Activated T-helper 2 cell treated with anti-CD3 and anti-CD28 coated beads, Interferon-gamma antibody, Interleukin-2, Interleukin-4, amounts not matched to agents 10 μg/mL and 5 μg/mL and 100 μg/mL, durations not matched to agents 14 hours and 24 hours and 36 hours (primary cell): ENCODE measurements at regions not wholly inside any gene's neighbourhood (a gene's known extent, or its start where the extent isn't known, plus 50 kb on each side); places are given as distances from the start of the nearest gene placed in this dataset.

Source experiments
- DNase-seq: peaks from one replicate; pipeline ENCODE4 v3.0.0; 2021; ENCODE audit warnings: low spot score
- H3K27ac Mint-ChIP-seq: one replicate; pipeline ENCODE4 v1.8.0; 2021; ENCODE audit warnings: mixed read lengths
- H3K27me3 Mint-ChIP-seq: one replicate; pipeline ENCODE4 v1.8.0; 2021; ENCODE audit warnings: low read depth, mixed read lengths
- H3K36me3 Mint-ChIP-seq: one replicate; pipeline ENCODE4 v1.8.0; 2021; ENCODE audit warnings: low read depth, mixed read lengths
- H3K4me1 Mint-ChIP-seq: one replicate; pipeline ENCODE4 v1.8.0; 2021; ENCODE audit warnings: low read depth, mixed read lengths
- H3K4me3 Mint-ChIP-seq: one replicate; pipeline ENCODE4 v1.8.0; 2021; ENCODE audit warnings: low read depth, mild to moderate bottlenecking, moderate library complexity, mixed read lengths
- H3K9me3 Mint-ChIP-seq: one replicate; pipeline ENCODE4 v1.8.0; 2021; ENCODE audit warnings: mixed read lengths
- intact Hi-C: fragments of 100-400 bp; cut with micrococcal nuclease; formaldehyde crosslinking; loops from one replicate; pipeline ENCODE4 v1.15.1; 2023

GRCh38 chr9:106697750-106698502 lies 165.0 kb upstream of the ZNF462 start:
- no peak overlapping the region for H3K4me3 Mint-ChIP-seq

GRCh38 chr9:106700676-106701075 lies 162.3 kb upstream of the ZNF462 start:
- no peaks in the 10 kb centered on the region for H3K27me3 Mint-ChIP-seq
- no peak overlapping the region for H3K4me3 Mint-ChIP-seq
- H3K4me1 Mint-ChIP-seq: no peaks in the 10 kb centered on the region

More at GRCh38 chr9:106697750-106698502, 165.0 kb upstream of the ZNF462 start:
- Mint-ChIP-seq H3K9me3 (peaks cover 12% of the 10 kb centered on the region), H3K36me3 (no peaks in the 10 kb centered on the region), H3K27ac (no peak overlapping the region), H3K27me3 (no peaks in the 10 kb centered on the region), H3K4me1 (no peaks in the 10 kb centered on the region)
- intact Hi-C loops: no loop called here
- DNase-seq: no peak

GRCh38 chr9:106701611-106702010 lies 161.4 kb upstream of the ZNF462 start:
- no peak for DNase-seq
- Mint-ChIP-seq H3K9me3 (peaks cover 17% of the 10 kb centered on the region), H3K4me1 (no peaks in the 10 kb centered on the region), H3K4me3 (no peak overlapping the region), H3K36me3 (no peaks in the 10 kb centered on the region), H3K27me3 (no peaks in the 10 kb centered on the region), H3K27ac (no peak overlapping the region)
- intact Hi-C loops: no loop called here

More at GRCh38 chr9:106700676-106701075, 162.3 kb upstream of the ZNF462 start:
- Mint-ChIP-seq H3K27ac (no peak overlapping the region), H3K36me3 (no peaks in the 10 kb centered on the region), H3K9me3 (peaks cover 12% of the 10 kb centered on the region)
- DNase-seq: no peak
- intact Hi-C loops: no loop called here

GRCh38 chr9:106704056-106704615 lies 158.8 kb upstream of the ZNF462 start:
- Mint-ChIP-seq H3K27me3 (no peaks in the 10 kb centered on the region), H3K36me3 (no peaks in the 10 kb centered on the region), H3K4me1 (no peaks in the 10 kb centered on the region), H3K4me3 (no peak overlapping the region), H3K9me3 (peaks cover 15% of the 10 kb centered on the region), H3K27ac (no peak overlapping the region)
- intact Hi-C loops: no loop called here
- DNase-seq: no peak

GRCh38 chr9:106707291-106707690 lies 155.7 kb upstream of the ZNF462 start:
- Mint-ChIP-seq H3K36me3 (no peaks in the 10 kb centered on the region), H3K4me3 (no peak overlapping the region), H3K27ac (no peak overlapping the region), H3K27me3 (no peaks in the 10 kb centered on the region), H3K4me1 (no peaks in the 10 kb centered on the region), H3K9me3 (peaks cover 15% of the 10 kb centered on the region)
- DNase-seq: no peak
- intact Hi-C loops: no loop called here

- H3K36me3 Mint-ChIP-seq: no peaks in the 10 kb centered on the region
- intact Hi-C loops: no loop called here
- no peaks in the 10 kb centered on the region for H3K27me3 Mint-ChIP-seq
- no peak overlapping the region for H3K27ac Mint-ChIP-seq
- no peaks in the 10 kb centered on the region for H3K4me1 Mint-ChIP-seq
- DNase-seq: no peak
- peaks cover 15% of the 10 kb centered on the region for H3K9me3 Mint-ChIP-seq
- no peak overlapping the region for H3K4me3 Mint-ChIP-seq
These were observed 155.1 kb upstream of the ZNF462 start for GRCh38 chr9:106707738-106708474.

- DNase-seq: no peak
- no peak overlapping the region for H3K27ac Mint-ChIP-seq
- intact Hi-C loops: no loop called here
- peaks cover 15% of the 10 kb centered on the region for H3K9me3 Mint-ChIP-seq
- H3K4me1 Mint-ChIP-seq: no peaks in the 10 kb centered on the region
- H3K4me3 Mint-ChIP-seq: no peak overlapping the region
- no peaks in the 10 kb centered on the region for H3K27me3 Mint-ChIP-seq
- no peaks in the 10 kb centered on the region for H3K36me3 Mint-ChIP-seq
These were observed 154.4 kb upstream of the ZNF462 start for GRCh38 chr9:106708475-106709146.

- DNase-seq: no peak
- no peaks in the 10 kb centered on the region for H3K4me1 Mint-ChIP-seq
- H3K27me3 Mint-ChIP-seq: no peaks in the 10 kb centered on the region
- H3K27ac Mint-ChIP-seq: no peak overlapping the region
- intact Hi-C loops: no loop called here
- H3K9me3 Mint-ChIP-seq: no peaks in the 10 kb centered on the region
- H3K36me3 Mint-ChIP-seq: no peaks in the 10 kb centered on the region
- no peak overlapping the region for H3K4me3 Mint-ChIP-seq
These were observed 150.7 kb upstream of the ZNF462 start for GRCh38 chr9:106712279-106712678.

- intact Hi-C loops: no loop called here
- Mint-ChIP-seq H3K27ac (no peak overlapping the region), H3K4me3 (no peak overlapping the region), H3K36me3 (no peaks in the 10 kb centered on the region), H3K4me1 (no peaks in the 10 kb centered on the region), H3K9me3 (no peaks in the 10 kb centered on the region), H3K27me3 (no peaks in the 10 kb centered on the region)
- DNase-seq: no peak
These were observed 149.8 kb upstream of the ZNF462 start for GRCh38 chr9:106713206-106713605.

GRCh38 chr9:106716820-106717219 lies 146.1 kb upstream of the ZNF462 start:
- intact Hi-C loops: no loop called here
- H3K4me3 Mint-ChIP-seq: no peak overlapping the region
- no peak for DNase-seq
- H3K36me3 Mint-ChIP-seq: no peaks in the 10 kb centered on the region
- H3K27ac Mint-ChIP-seq: no peak overlapping the region
- no peaks in the 10 kb centered on the region for H3K27me3 Mint-ChIP-seq
- no peaks in the 10 kb centered on the region for H3K9me3 Mint-ChIP-seq
- no peaks in the 10 kb centered on the region for H3K4me1 Mint-ChIP-seq

- Mint-ChIP-seq H3K4me3 (no peak overlapping the region), H3K9me3 (no peaks in the 10 kb centered on the region), H3K4me1 (no peaks in the 10 kb centered on the region), H3K27ac (no peak overlapping the region), H3K27me3 (no peaks in the 10 kb centered on the region), H3K36me3 (no peaks in the 10 kb centered on the region)
- no peak for DNase-seq
- intact Hi-C loops: no loop called here
These were observed 145.3 kb upstream of the ZNF462 start for GRCh38 chr9:106717686-106718085.

GRCh38 chr9:106718936-106719335 lies 144.0 kb upstream of the ZNF462 start:
- Mint-ChIP-seq H3K4me1 (no peaks in the 10 kb centered on the region), H3K27ac (no peak overlapping the region), H3K27me3 (no peaks in the 10 kb centered on the region), H3K36me3 (no peaks in the 10 kb centered on the region), H3K4me3 (no peak overlapping the region), H3K9me3 (no peaks in the 10 kb centered on the region)
- no peak for DNase-seq
- intact Hi-C loops: no loop called here
